Common myeloid progenitor, CD34-positive (primary cell): ENCODE measurements at regions not wholly inside any gene's neighbourhood (a gene's known extent, or its start where the extent isn't known, plus 50 kb on each side); places are given as distances from the start of the nearest gene placed in this dataset.

Experiments
- CTCF ChIA-PET: fragments of 350-600 bp; sonication (Branson Sonifier 250); formaldehyde crosslinking; loops from one replicate; lab custom pipeline; 2021; ENCODE audit warnings: antibody characterized with exemption; lab: Charles Lee
- POLR2A ChIA-PET: fragments of 350-600 bp; sonication (Branson Sonifier 250); formaldehyde crosslinking; loops from one replicate; lab custom pipeline; 2021; ENCODE audit warnings: antibody characterized with exemption; lab: Charles Lee
- DNase-seq, 3 donors: peaks; one replicate each; pipeline versions ENCODE4 v3.0.0 to v3.0.0-alpha.2; 2013
- H3K27ac ChIP-seq, 2 experiments: 1 replicate in 1 of 2; 2 replicates in 1 of 2; pipeline ENCODE4 v1.7.0; 2013; ENCODE audit warnings: inconsistent platforms in 2 of 2, low read length in 2 of 2, mild to moderate bottlenecking in 2 of 2, low read depth in 1 of 2, moderate library complexity in 1 of 2; ENCODE audit not compliant: severe bottlenecking in 2 of 2, insufficient read depth in 1 of 2, poor library complexity in 1 of 2
- H3K27me3 ChIP-seq, 5 experiments: replicated peaks in 2 of 5; 1 replicate in 3 of 5; 2 replicates in 2 of 5; pipeline versions ENCODE4 v1.6.1 to v1.7.0; 2013; ENCODE audit warnings: low read length in 4 of 5, mild to moderate bottlenecking in 2 of 5, moderate library complexity in 2 of 5, inconsistent platforms in 1 of 5; ENCODE audit not compliant: insufficient read depth in 5 of 5, control insufficient read depth in 4 of 5
- H3K36me3 ChIP-seq, 4 experiments: 1 replicate in 2 of 4; 2 replicates in 2 of 4; pipeline versions ENCODE4 v1.6.1 to v1.7.0; 2013; ENCODE audit warnings: low read length in 3 of 4, control low read depth in 1 of 4, mild to moderate bottlenecking in 1 of 4; ENCODE audit not compliant: control insufficient read depth in 4 of 4, insufficient read depth in 4 of 4
- H3K4me1 ChIP-seq, 4 experiments: 1 replicate in 3 of 4; 2 replicates in 1 of 4; pipeline versions ENCODE4 v1.6.1 to v1.7.1; 2013; ENCODE audit warnings: low read length in 3 of 4, mild to moderate bottlenecking in 3 of 4, control low read depth in 1 of 4, inconsistent platforms in 1 of 4, moderate library complexity in 1 of 4; ENCODE audit not compliant: control insufficient read depth in 4 of 4, insufficient read depth in 4 of 4; ENCODE audit errors: control extremely low read depth in 1 of 4
- H3K4me3 ChIP-seq, 7 experiments: 1 replicate in 4 of 7; 2 replicates in 3 of 7; pipeline versions ENCODE4 v1.5.1 to v1.7.0; 2013; ENCODE audit warnings: mild to moderate bottlenecking in 7 of 7, low read length in 6 of 7, moderate library complexity in 6 of 7, inconsistent platforms in 2 of 7, low read depth in 2 of 7, control low read depth in 1 of 7; ENCODE audit not compliant: insufficient read depth in 4 of 7, control insufficient read depth in 1 of 7; ENCODE audit errors: extremely low read depth in 1 of 7
- H3K9me3 ChIP-seq, 5 experiments: 1 replicate in 4 of 5; 2 replicates in 1 of 5; pipeline versions ENCODE4 v1.6.1 to v1.7.1; 2013; ENCODE audit warnings: low read length in 4 of 5, mild to moderate bottlenecking in 2 of 5, inconsistent platforms in 1 of 5, low read depth in 1 of 5, moderate library complexity in 1 of 5; ENCODE audit not compliant: control insufficient read depth in 4 of 5, insufficient read depth in 2 of 5; ENCODE audit errors: control extremely low read depth in 1 of 5
- WGBS: methylation state at CpG from one replicate; pipeline ENCODE4 v1.1.5; 2013; ENCODE audit not compliant: insufficient coverage; 5-methylcytosine and 5-hydroxymethylcytosine counted together

DNA sequence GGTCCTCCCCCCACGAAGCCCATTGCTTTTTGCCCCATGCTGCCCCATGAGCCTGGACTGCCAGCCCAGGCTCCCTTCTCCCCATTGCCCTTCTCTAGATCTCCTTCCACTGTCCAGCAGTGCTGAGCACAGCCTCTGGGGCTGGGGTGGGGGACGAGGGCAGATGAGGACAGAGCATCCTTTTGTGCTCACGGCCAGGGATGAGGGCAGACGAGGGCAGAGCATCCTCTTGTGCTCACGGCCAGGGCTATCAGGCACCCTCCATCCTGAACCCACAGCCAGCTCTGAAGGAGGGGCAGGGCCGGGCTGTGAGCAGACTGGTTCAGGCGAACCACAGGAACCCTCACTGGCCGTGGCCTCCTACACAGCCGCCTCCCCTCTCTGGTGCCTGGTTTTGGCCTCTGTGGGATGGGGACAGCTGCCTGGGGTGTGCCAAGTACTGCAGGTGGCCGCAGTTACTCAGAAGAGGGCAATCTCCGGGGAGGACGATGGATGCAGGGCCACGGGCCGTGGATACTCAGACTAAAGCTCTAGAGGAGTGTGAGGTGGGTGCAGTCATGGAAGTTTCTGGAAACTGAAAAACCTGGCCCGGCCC lies 1258.8 kb downstream of the BRD1 start:
- Histone ChIP-seq H3K4me3 (no peak overlapping the region), H3K27me3 (no peaks in the 10 kb centered on the region), H3K36me3 (no peaks in the 10 kb centered on the region), H3K4me1 (peaks cover 0 to 41% (median 24%) of the 10 kb centered on the region in 4 experiments), H3K27ac (no peak overlapping the region), H3K9me3 (peaks cover 0 to 7% (median 3%) of the 10 kb centered on the region in 5 experiments)
- CTCF ChIA-PET: interaction anchor here (1.6 kb wide), 1 partner anchor 8 kb away, joined by 4 read pairs; no protein-coding TSS in a partner anchor
- POLR2A ChIA-PET: no interaction called here
- 94% methylated on average over 11 of the region's 15 CpGs for WGBS
- DNase-seq: no peak

GRCh38 chr22:48567213-48567975 lies 1260.3 kb downstream of the BRD1 start:
- H3K9me3 ChIP-seq: peaks cover 0 to 7% (median 3%) of the 10 kb centered on the region in 5 experiments
- H3K4me3 ChIP-seq: peak overlapping the region in 5 of 7 experiments; percentile 15 to 74 (median 56)
- 5% methylated on average over 17 of the region's 18 CpGs for WGBS
- H3K27ac ChIP-seq: peak overlapping the region in 1 of 2 experiments; percentile 36
- peak; percentile 88 to 98 (median 95) for DNase-seq
- CTCF ChIA-PET: interaction anchor here (0.7 to 1.6 kb wide), 3 partner anchors 10 to 13 kb away, joined by 3 to 5 read pairs (median 4); no protein-coding TSS in a partner anchor
- H3K4me1 ChIP-seq: peaks cover 0 to 38% (median 23%) of the 10 kb centered on the region in 4 experiments
- no peaks in the 10 kb centered on the region for H3K36me3 ChIP-seq
- H3K27me3 ChIP-seq: no peaks in the 10 kb centered on the region
- POLR2A ChIA-PET: no interaction called here

GRCh38 chr22:48566741-48567140 lies 1260.9 kb downstream of the BRD1 start:
- Histone ChIP-seq H3K27me3 (no peaks in the 10 kb centered on the region), H3K27ac (peak overlapping the region in 1 of 2 experiments; percentile 36), H3K4me1 (peaks cover 0 to 38% (median 23%) of the 10 kb centered on the region in 4 experiments), H3K36me3 (no peaks in the 10 kb centered on the region), H3K4me3 (peak overlapping the region; percentile 15 to 74 (median 39)), H3K9me3 (peaks cover 0 to 7% (median 1%) of the 10 kb centered on the region in 5 experiments)
- DNase-seq: peak; percentile 59 to 87 (median 83)
- WGBS: 1% methylated on average over 9 of the region's 13 CpGs
- CTCF ChIA-PET: interaction anchor here (1.0 kb wide), 1 partner anchor 10 kb away, joined by 3 read pairs; no protein-coding TSS in a partner anchor
- POLR2A ChIA-PET: no interaction called here

DNA sequence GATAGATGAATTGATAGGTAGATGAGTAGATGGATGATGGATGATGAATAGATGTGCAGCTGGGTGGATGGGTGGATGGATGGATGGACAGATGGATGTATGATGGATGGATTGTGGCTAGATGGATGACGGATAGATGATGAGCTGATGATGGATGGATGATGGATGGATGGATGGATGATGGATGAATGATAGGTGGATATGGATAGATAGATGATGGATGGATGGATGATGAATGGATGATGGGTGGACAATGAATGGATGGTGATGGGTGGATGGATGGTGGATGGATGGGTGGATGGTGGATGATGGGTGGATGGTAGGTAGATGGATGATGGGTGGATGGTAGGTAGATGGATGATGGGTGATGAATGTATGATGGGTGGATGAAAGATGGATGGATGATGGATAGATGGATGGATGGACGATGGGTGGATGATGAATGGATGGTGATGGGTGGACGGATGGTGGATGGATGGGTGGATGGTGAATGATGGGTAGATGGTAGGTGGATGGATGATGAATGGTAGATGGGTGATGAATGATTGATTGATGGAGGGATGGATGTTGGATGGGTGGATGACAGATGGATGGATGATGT lies 1261.7 kb downstream of the BRD1 start:
- CTCF ChIA-PET: interaction anchor here (1.0 to 1.9 kb wide), 2 partner anchors 11 kb away, joined by 3 to 8 read pairs; no protein-coding TSS in a partner anchor
- WGBS: 97% methylated on average over 3 of the region's 3 CpGs

DNA sequence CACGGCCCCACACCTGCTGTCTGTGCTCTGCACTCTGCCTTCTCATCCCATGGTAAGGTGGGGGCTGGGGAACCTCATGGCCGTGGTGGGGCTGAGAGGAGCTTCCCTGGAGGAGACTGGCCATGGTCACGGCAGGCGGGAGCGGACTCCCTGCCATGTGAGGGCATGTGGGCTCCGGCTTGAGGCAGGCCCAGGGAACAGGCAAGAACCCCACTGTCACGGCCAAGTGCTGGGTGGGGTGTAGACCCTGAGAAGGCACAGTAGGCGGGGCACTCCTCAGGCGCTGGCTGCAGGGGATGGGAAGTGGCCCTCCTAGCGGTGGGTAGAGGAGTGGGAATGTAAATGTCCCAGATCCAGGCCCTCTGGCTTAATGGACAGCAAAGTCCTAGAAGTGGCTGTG lies 1262.7 kb downstream of the BRD1 start:
- H3K27me3 ChIP-seq: no peaks in the 10 kb centered on the region
- POLR2A ChIA-PET: no interaction called here

More for the DNA sequence above, 1261.7 kb downstream of the BRD1 start:
- H3K36me3 ChIP-seq: no peaks in the 10 kb centered on the region
- POLR2A ChIA-PET: no interaction called here
- no peak overlapping the region for H3K27ac ChIP-seq
- DNase-seq: no peak
- H3K27me3 ChIP-seq: no peaks in the 10 kb centered on the region
- peaks cover 0 to 38% (median 23%) of the 10 kb centered on the region in 4 experiments for H3K4me1 ChIP-seq
- H3K4me3 ChIP-seq: peak overlapping the region in 2 of 7 experiments; percentile 56 to 66
- H3K9me3 ChIP-seq: peaks cover 0 to 7% (median 0%) of the 10 kb centered on the region in 5 experiments

GRCh38 chr22:48563966-48564330 lies 1263.7 kb downstream of the BRD1 start:
- no peaks in the 10 kb centered on the region for H3K27me3 ChIP-seq
- WGBS: 96% methylated on average over 15 of the region's 17 CpGs
- no peak for DNase-seq
- H3K36me3 ChIP-seq: no peaks in the 10 kb centered on the region
- POLR2A ChIA-PET: no interaction called here
- H3K4me3 ChIP-seq: no peak overlapping the region
- H3K9me3 ChIP-seq: no peaks in the 10 kb centered on the region
- H3K27ac ChIP-seq: no peak overlapping the region
- CTCF ChIA-PET: interaction anchor here (1.9 kb wide), 1 partner anchor 9 kb away, joined by 8 read pairs; no protein-coding TSS in a partner anchor
- peaks cover 0 to 43% (median 27%) of the 10 kb centered on the region in 4 experiments for H3K4me1 ChIP-seq

More for the DNA sequence above, 1262.7 kb downstream of the BRD1 start:
- peaks cover 0 to 38% (median 23%) of the 10 kb centered on the region in 4 experiments for H3K4me1 ChIP-seq
- over 99% methylated on average over 10 of the region's 10 CpGs for WGBS
- H3K4me3 ChIP-seq: no peak overlapping the region
- H3K9me3 ChIP-seq: no peaks in the 10 kb centered on the region
- DNase-seq: no peak
- H3K27ac ChIP-seq: no peak overlapping the region
- H3K36me3 ChIP-seq: no peaks in the 10 kb centered on the region
- CTCF ChIA-PET: interaction anchor here (1.9 kb wide), 1 partner anchor 10 kb away, joined by 8 read pairs; no protein-coding TSS in a partner anchor
